ENCODE measurements at regions not wholly inside any gene's neighbourhood (a gene's known extent, or its start where the extent isn't known, plus 50 kb on each side); places are given as distances from the start of the nearest gene placed in this dataset.
"Not testable (repeated sequence)": the region's sequence is repeated elsewhere in the genome, so short reads cannot be mapped to it uniquely, and the experiment has no call there.

DNA sequence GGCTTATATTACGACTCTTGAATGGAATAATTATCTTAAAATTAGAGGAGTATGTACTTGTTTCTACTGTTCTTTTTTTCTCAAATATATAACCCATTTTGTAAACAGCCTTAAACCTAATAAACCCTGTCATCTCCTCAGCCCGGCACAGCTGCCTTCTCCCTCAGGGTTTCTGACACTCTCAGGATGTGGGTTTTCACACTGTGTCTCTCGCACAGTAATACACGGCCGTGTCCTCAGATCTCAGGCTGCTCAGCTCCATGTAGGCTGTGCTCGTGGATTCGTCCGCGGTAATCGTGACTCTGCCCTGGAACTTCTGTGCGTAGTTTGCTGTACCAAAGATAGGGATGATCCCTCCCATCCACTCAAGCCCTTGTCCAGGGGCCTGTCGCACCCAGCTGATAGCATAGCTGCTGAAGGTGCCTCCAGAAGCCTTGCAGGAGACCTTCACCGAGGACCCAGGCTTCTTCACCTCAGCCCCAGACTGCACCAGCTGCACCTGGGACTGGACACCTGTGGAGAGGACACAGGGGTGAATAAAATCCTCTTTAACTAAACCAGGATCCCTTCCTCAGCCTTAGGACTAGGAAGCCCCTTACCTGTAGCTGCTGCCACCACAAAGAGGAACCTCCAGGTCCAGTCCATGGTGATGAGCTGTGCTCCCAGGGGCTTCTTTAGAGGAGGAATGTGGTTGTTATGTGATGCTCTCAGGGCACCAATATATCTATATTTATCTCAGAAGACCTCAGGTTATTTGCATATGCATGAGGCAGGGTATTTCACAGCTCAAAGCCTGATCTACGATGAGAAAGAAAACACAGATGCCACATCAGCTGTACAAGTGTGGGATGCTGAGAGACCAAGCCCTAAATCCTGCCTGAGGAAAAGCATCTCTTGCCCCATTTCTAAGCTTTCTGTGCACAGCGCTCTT is 1235.8 kb downstream of the TMEM121 start:
- TF ChIP-seq ZNF274 (IDR thresholded peaks at IDR 0.05; ENCODE audit: low read depth, low read length); YY1 (IDR thresholded peaks at IDR 0.05; ENCODE audit: insufficient read depth, insufficient read length): not testable (repeated sequence)

Measured in NT2/D1 (cell line).